Cardiac muscle cell (in vitro differentiated cells and primary cell): ENCODE measurements at regions not wholly inside any gene's neighbourhood (a gene's known extent, or its start where the extent isn't known, plus 50 kb on each side); places are given as distances from the start of the nearest gene placed in this dataset.

Experiments used
- DNase-seq, 2 donors: peaks; one replicate each; pipeline versions ENCODE4 v3.0.0 to v3.0.0-alpha.2; 2010 to 2017; ENCODE audit warnings: low read depth in 1 of 2, low spot score in 1 of 2
- H3K27ac ChIP-seq: fragments of 200-600 bp; sonication (generic); 2 replicates; pipeline ENCODE4 v1.5.1; 2016
- H3K27me3 ChIP-seq: fragments of 200-600 bp; sonication (generic); 2 replicates; pipeline ENCODE4 v1.6.0; 2016; ENCODE audit warnings: control low read depth
- H3K36me3 ChIP-seq: fragments of 200-600 bp; sonication (generic); 2 replicates; pipeline ENCODE4 v1.5.1; 2016; ENCODE audit warnings: control low read depth
- H3K4me1 ChIP-seq: fragments of 200-600 bp; sonication (generic); 2 replicates; pipeline ENCODE4 v1.8.1; 2017; ENCODE audit warnings: low read depth, mild to moderate bottlenecking, mixed run types
- H3K4me3 ChIP-seq: fragments of 200-600 bp; sonication (generic); 2 replicates; pipeline ENCODE4 v1.5.1; 2016; ENCODE audit warnings: mild to moderate bottlenecking
- H3K9me3 ChIP-seq: fragments of 200-600 bp; sonication (generic); 2 replicates; pipeline ENCODE4 v1.5.1; 2017; ENCODE audit warnings: low read depth, mild to moderate bottlenecking, control low read depth
- CTCF ChIP-seq: IDR thresholded peaks from 2 replicates; pipeline ENCODE4 v1.5.1; 2012; ENCODE audit warnings: low read depth, mild to moderate bottlenecking, low read length

- Histone ChIP-seq H3K9me3 (no peaks in the 10 kb centered on the region), H3K4me1 (no peaks in the 10 kb centered on the region), H3K4me3 (no peak overlapping the region), H3K27me3 (no peaks in the 10 kb centered on the region), H3K27ac (no peak overlapping the region), H3K36me3 (no peaks in the 10 kb centered on the region)
- no peak for TF ChIP-seq CTCF
- DNase-seq, result no peak
These were observed 365.4 kb upstream of the TNRC6C start for GRCh38 chr17:77593081-77593480.

- no peak for DNase-seq
- H3K27ac ChIP-seq, result no peak overlapping the region
- H3K9me3 ChIP-seq, result no peaks in the 10 kb centered on the region
- no peaks in the 10 kb centered on the region for H3K4me1 ChIP-seq
- TF ChIP-seq CTCF, result no peak
- H3K4me3 ChIP-seq, result no peak overlapping the region
- H3K36me3 ChIP-seq, result no peaks in the 10 kb centered on the region
- no peaks in the 10 kb centered on the region for H3K27me3 ChIP-seq
These were observed 363.9 kb upstream of the TNRC6C start for GRCh38 chr17:77594416-77595209.

- Histone ChIP-seq H3K4me1 (peaks cover under 1% of the 10 kb centered on the region), H3K27ac (no peak overlapping the region), H3K9me3 (no peaks in the 10 kb centered on the region), H3K4me3 (no peak overlapping the region), H3K27me3 (no peaks in the 10 kb centered on the region), H3K36me3 (no peaks in the 10 kb centered on the region)
- TF ChIP-seq CTCF, result no peak
- DNase-seq, result no peak
These were observed 361.7 kb upstream of the TNRC6C start for GRCh38 chr17:77596491-77597417.

- no peak for TF ChIP-seq CTCF
These were observed 360.9 kb upstream of the TNRC6C start for GRCh38 chr17:77597418-77598240.

GRCh38 chr17:77598241-77598620 lies 360.3 kb upstream of the TNRC6C start:
- H3K9me3 ChIP-seq, result no peaks in the 10 kb centered on the region
- no peak for TF ChIP-seq CTCF

More at GRCh38 chr17:77597418-77598240, 360.9 kb upstream of the TNRC6C start:
- Histone ChIP-seq H3K9me3 (no peaks in the 10 kb centered on the region), H3K4me3 (no peak overlapping the region), H3K27me3 (no peaks in the 10 kb centered on the region), H3K4me1 (peaks cover 9% of the 10 kb centered on the region), H3K36me3 (no peaks in the 10 kb centered on the region), H3K27ac (no peak overlapping the region)
- DNase-seq, result no peak

More at GRCh38 chr17:77598241-77598620, 360.3 kb upstream of the TNRC6C start:
- no peak for DNase-seq
- no peak overlapping the region for H3K27ac ChIP-seq
- peaks cover 15% of the 10 kb centered on the region for H3K4me1 ChIP-seq
- no peak overlapping the region for H3K4me3 ChIP-seq
- H3K27me3 ChIP-seq, result no peaks in the 10 kb centered on the region
- H3K36me3 ChIP-seq, result no peaks in the 10 kb centered on the region
